ENCODE measurements at regions not wholly inside any gene's neighbourhood (a gene's known extent, or its start where the extent isn't known, plus 50 kb on each side); places are given as distances from the start of the nearest gene placed in this dataset.
"Not testable (repeated sequence)": the region's sequence is repeated elsewhere in the genome, so short reads cannot be mapped to it uniquely, and the experiment has no call there.

DNA sequence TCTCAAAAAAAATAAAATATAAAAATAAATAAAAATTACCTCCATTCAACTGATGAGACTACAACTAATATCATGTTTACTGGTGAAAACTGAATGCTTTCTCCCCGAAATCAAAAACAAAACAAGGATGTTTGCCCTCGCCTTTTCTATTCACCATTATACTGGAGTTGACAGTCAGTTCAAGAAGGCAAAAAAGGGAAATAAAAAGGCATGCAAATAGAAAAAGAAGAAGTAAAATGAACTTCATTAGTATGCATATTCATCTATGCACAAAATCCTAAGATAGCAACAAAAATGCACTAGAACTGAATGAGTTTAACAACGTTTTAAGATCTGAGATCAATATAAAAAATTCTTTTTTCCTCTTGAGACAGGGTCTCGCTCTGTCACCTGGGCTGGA, 72.7 kb upstream of the FAM174B start:
- TF ChIP-seq CTCF (IDR thresholded peaks at IDR 0.05; ENCODE audit: insufficient read depth, low read depth, low read length, missing control alignments) = no peak
- no peak overlapping the region for H3K4me3 ChIP-seq (ENCODE audit: low read depth, low read length)

GRCh38 chr15:92733090-92733933, 77.7 kb upstream of the FAM174B start:
- no peak overlapping the region for H3K4me3 ChIP-seq (ENCODE audit: low read depth, low read length)
- no peak for DNase-seq (ENCODE audit: low read depth)

More for the DNA sequence above, 72.7 kb upstream of the FAM174B start:
- no peak for DNase-seq (ENCODE audit: low read depth)

GRCh38 chr15:92733934-92734521, 78.5 kb upstream of the FAM174B start:
- no peak for DNase-seq (ENCODE audit: low read depth)
- no peak for TF ChIP-seq CTCF (IDR thresholded peaks at IDR 0.05; ENCODE audit: insufficient read depth, low read depth, low read length, missing control alignments)
- no peak overlapping the region for H3K4me3 ChIP-seq (ENCODE audit: low read depth, low read length)

More at GRCh38 chr15:92733090-92733933, 77.7 kb upstream of the FAM174B start:
- TF ChIP-seq CTCF (IDR thresholded peaks at IDR 0.05; ENCODE audit: insufficient read depth, low read depth, low read length, missing control alignments) = no peak

DNA sequence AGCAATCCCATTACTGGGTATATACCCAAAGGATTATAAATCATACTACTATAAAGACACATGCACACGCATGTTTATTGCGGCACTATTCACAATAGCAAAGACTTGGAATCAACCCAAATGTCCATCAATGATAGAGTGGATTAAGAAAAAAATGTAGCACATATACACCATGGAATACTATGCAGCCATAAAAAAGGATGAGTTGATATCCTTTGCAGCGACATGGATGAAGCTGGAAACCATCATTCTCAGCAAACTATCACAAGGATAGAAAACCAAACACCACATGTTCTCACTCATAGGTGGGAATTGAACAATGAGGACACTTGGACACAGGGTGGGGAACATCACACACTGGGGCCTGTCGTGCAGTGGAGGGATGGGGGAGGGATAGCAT, 83.7 kb upstream of the FAM174B start:
- not testable (repeated sequence) for DNase-seq (ENCODE audit: low read depth); H3K4me3 ChIP-seq (ENCODE audit: low read depth, low read length)

GRCh38 chr15:92745845-92746271, 90.3 kb upstream of the FAM174B start:
- no peak for TF ChIP-seq CTCF (IDR thresholded peaks at IDR 0.05; ENCODE audit: insufficient read depth, low read depth, low read length, missing control alignments)
- H3K4me3 ChIP-seq (ENCODE audit: low read depth, low read length) = no peak overlapping the region
- no peak for DNase-seq (ENCODE audit: low read depth)

DNA sequence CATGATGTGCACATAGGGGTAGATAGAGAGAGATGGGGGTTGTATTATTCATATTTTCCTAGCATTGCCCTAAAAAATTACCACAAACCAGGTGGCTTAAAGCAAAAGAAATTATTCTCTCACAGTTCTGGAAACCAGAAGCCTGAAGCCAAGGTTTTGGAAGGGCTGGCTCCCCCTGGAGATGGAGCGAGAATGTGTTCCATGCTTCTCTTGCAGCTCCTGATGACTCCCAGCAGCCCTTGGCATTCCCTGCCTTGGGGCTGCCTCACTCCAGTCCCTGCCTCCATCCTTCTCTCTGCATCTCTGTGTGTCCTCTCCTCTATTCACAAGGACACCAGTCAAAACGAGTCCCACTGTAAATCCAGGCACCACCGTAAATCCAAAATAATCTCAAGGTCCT, 91.5 kb upstream of the FAM174B start:
- no peak for TF ChIP-seq CTCF (IDR thresholded peaks at IDR 0.05; ENCODE audit: insufficient read depth, low read depth, low read length, missing control alignments)
- no peak for DNase-seq (ENCODE audit: low read depth)
- no peak overlapping the region for H3K4me3 ChIP-seq (ENCODE audit: low read depth, low read length)

- DNase-seq (ENCODE audit: low read depth) = no peak
- TF ChIP-seq CTCF (IDR thresholded peaks at IDR 0.05; ENCODE audit: insufficient read depth, low read depth, low read length, missing control alignments) = no peak
- no peak overlapping the region for H3K4me3 ChIP-seq (ENCODE audit: low read depth, low read length)
Observed at GRCh38 chr15:92749216-92749615, 93.6 kb upstream of the FAM174B start.

All from GM12865 (cell line).